HepG2 (cell line): ENCODE measurements at regions not wholly inside any gene's neighbourhood (a gene's known extent, or its start where the extent isn't known, plus 50 kb on each side); places are given as distances from the start of the nearest gene placed in this dataset.

ENCODE experiments used
- CENPBD1 ChIP-seq: sonication (generic); formaldehyde crosslinking; IDR thresholded peaks from 2 replicates; pipeline ENCODE4 v1.8.0; 2022; ENCODE audit warnings: missing genetic modification reagents, low read depth, mild to moderate bottlenecking, borderline replicate concordance
- DMTF1 ChIP-seq: sonication (generic); formaldehyde crosslinking; IDR thresholded peaks from 2 replicates; pipeline ENCODE4 v1.4.0; 2020; ENCODE audit warnings: mild to moderate bottlenecking, missing genetic modification reagents
- IRF9 ChIP-seq: sonication (generic); formaldehyde crosslinking; IDR thresholded peaks from 2 replicates; pipeline ENCODE4 v1.8.0; 2022; ENCODE audit warnings: missing genetic modification reagents, mild to moderate bottlenecking, borderline replicate concordance
- JUNB ChIP-seq: sonication (generic); formaldehyde crosslinking; IDR thresholded peaks from 2 replicates; pipeline ENCODE4 v1.8.0; 2022; ENCODE audit warnings: missing genetic modification reagents, mild to moderate bottlenecking, borderline replicate concordance
- MAFG ChIP-seq: sonication (generic); formaldehyde crosslinking; IDR thresholded peaks from 2 replicates; pipeline ENCODE4 v1.5.1; 2020; ENCODE audit warnings: mild to moderate bottlenecking, missing genetic modification reagents
- PHF20 ChIP-seq: sonication (generic); formaldehyde crosslinking; IDR thresholded peaks from 2 replicates; pipeline ENCODE4 v1.5.0; 2020; ENCODE audit warnings: mild to moderate bottlenecking, missing genetic modification reagents
- PREB ChIP-seq: sonication (generic); formaldehyde crosslinking; IDR thresholded peaks from 2 replicates; pipeline ENCODE4 v1.4.0; 2020; ENCODE audit warnings: missing genetic modification reagents
- SP5 ChIP-seq: IDR thresholded peaks from 2 replicates; pipeline ENCODE4 v1.6.1; 2016; ENCODE audit warnings: low read depth, borderline replicate concordance
- ZBTB10 ChIP-seq: sonication (generic); formaldehyde crosslinking; IDR thresholded peaks from 2 replicates; pipeline ENCODE4 v1.4.0; 2020; ENCODE audit warnings: missing genetic modification reagents, borderline replicate concordance
- ZBTB34 ChIP-seq: sonication (generic); formaldehyde crosslinking; IDR thresholded peaks from 2 replicates; pipeline ENCODE4 v1.8.0; 2022; ENCODE audit warnings: mild to moderate bottlenecking, missing genetic modification reagents
- ZBTB43 ChIP-seq: sonication (generic); formaldehyde crosslinking; conservative IDR thresholded peaks from 2 replicates; pipeline ENCODE4 v1.4.0; 2020; ENCODE audit warnings: missing genetic modification reagents
- ZMAT3 ChIP-seq: sonication (generic); formaldehyde crosslinking; conservative IDR thresholded peaks from 2 replicates; pipeline ENCODE4 v1.7.0; 2021; ENCODE audit warnings: missing genetic modification reagents
- ZNF230 ChIP-seq: sonication (generic); formaldehyde crosslinking; IDR thresholded peaks from 2 replicates; pipeline ENCODE4 v1.4.0; 2020; ENCODE audit warnings: mild to moderate bottlenecking, missing genetic modification reagents
- ZNF260 ChIP-seq: sonication (generic); formaldehyde crosslinking; IDR thresholded peaks from 2 replicates; pipeline ENCODE4 v1.4.0; 2020; ENCODE audit warnings: missing genetic modification reagents, low read depth, mild to moderate bottlenecking, borderline replicate concordance
- ZNF354B ChIP-seq: sonication (generic); formaldehyde crosslinking; IDR thresholded peaks from 2 replicates; pipeline ENCODE4 v1.8.0; 2022; ENCODE audit warnings: mild to moderate bottlenecking, missing genetic modification reagents
- ZNF768 ChIP-seq: sonication (generic); formaldehyde crosslinking; IDR thresholded peaks from 2 replicates; pipeline ENCODE4 v1.4.0; 2020; ENCODE audit warnings: missing genetic modification reagents

- TF ChIP-seq ZBTB10 (CRISPR knock-in tag) (peak; percentile 43; the same call in 1 of the 2 replicates), JUNB (CRISPR knock-in tag) (no peak), ZBTB34 (CRISPR knock-in tag) (0 out of 2 replicates have a peak, but pooled peaks have one; percentile 34), PHF20 (no peak), IRF9 (CRISPR knock-in tag) (no peak), CENPBD1 (CRISPR knock-in tag) (no peak), ZNF260 (CRISPR knock-in tag) (no peak), ZBTB43 (CRISPR knock-in tag) (0 out of 2 replicates have a peak, but pooled peaks have one; percentile 24), SP5 (CRISPR knock-in tag) (peak; percentile 62), ZNF230 (CRISPR knock-in tag) (no peak), PREB (CRISPR knock-in tag) (no peak), DMTF1 (CRISPR knock-in tag) (no peak), MAFG (CRISPR knock-in tag) (peak; percentile 89), ZNF354B (no peak), ZMAT3 (CRISPR knock-in tag) (0 out of 2 replicates have a peak, but pooled peaks have one; percentile 28), ZNF768 (CRISPR knock-in tag) (peak; percentile 86)
Measured at GRCh38 chr1:4267381-4268261, 367.5 kb upstream of the C1orf174 start (continued).
